Naive thymus-derived CD8-positive, alpha-beta T cell (primary cell): ENCODE measurements at regions not wholly inside any gene's neighbourhood (a gene's known extent, or its start where the extent isn't known, plus 50 kb on each side); places are given as distances from the start of the nearest gene placed in this dataset.
A peak's percentile ranks its signal among the peaks of the same experiment; 100 is the strongest.

Source experiments
- ATAC-seq, 2 donors: fragments of 150-1000 bp; cut with Tn5 transposase in 1 of 2; sonication (Bioruptor Pico), chemical (Tn5 transposase) in 1 of 2; 1 replicate in 1 of 2; 2 replicates in 1 of 2; pipeline ENCODE4 v1.10.0; 2021; ENCODE audit warnings: mild to moderate bottlenecking in 2 of 2, moderate library complexity in 2 of 2
- POLR2A ChIA-PET: fragments of 350-600 bp; sonication (Branson Sonifier 250); formaldehyde crosslinking; loops from one replicate; lab custom pipeline; 2021; ENCODE audit warnings: antibody characterized with exemption; lab: Charles Lee
- DNase-seq, 10 donors: peaks; one replicate each; pipeline versions ENCODE4 v3.0.0 to v3.0.0-alpha.2; 2020 to 2022
- H3K27ac Mint-ChIP-seq, 10 donors: one replicate each; pipeline ENCODE4 v1.8.0; 2020 to 2022; ENCODE audit warnings: mild to moderate bottlenecking in 10 of 10, mixed read lengths in 10 of 10, moderate library complexity in 4 of 10, inconsistent platforms in 1 of 10
- H3K27me3 Mint-ChIP-seq, 5 donors: one replicate each; pipeline ENCODE4 v1.8.0; 2021 to 2022; ENCODE audit warnings: mixed read lengths in 5 of 5
- H3K36me3 Mint-ChIP-seq, 3 donors: one replicate each; pipeline ENCODE4 v1.8.0; 2020 to 2022; ENCODE audit warnings: mixed read lengths in 3 of 3, mild to moderate bottlenecking in 2 of 3, inconsistent platforms in 1 of 3
- H3K4me1 Mint-ChIP-seq, 4 donors: one replicate each; pipeline ENCODE4 v1.8.0; 2021 to 2022; ENCODE audit warnings: mixed read lengths in 4 of 4
- H3K4me3 Mint-ChIP-seq, 10 donors: one replicate each; pipeline ENCODE4 v1.8.0; 2020 to 2022; ENCODE audit warnings: mild to moderate bottlenecking in 10 of 10, mixed read lengths in 10 of 10, moderate library complexity in 6 of 10, inconsistent platforms in 1 of 10
- H3K9me3 Mint-ChIP-seq, 9 donors: one replicate each; pipeline ENCODE4 v1.8.0; 2020 to 2022; ENCODE audit warnings: mixed read lengths in 9 of 9, mild to moderate bottlenecking in 3 of 9, inconsistent platforms in 1 of 9, moderate library complexity in 1 of 9

- Mint-ChIP-seq H3K4me3 (no peak overlapping the region), H3K4me1 (peaks cover 0 to 7% (median 1%) of the 10 kb centered on the region in 4 donors), H3K36me3 (peaks cover 0 to 3% (median 0%) of the 10 kb centered on the region in 3 donors), H3K9me3 (peaks cover 0 to 9% (median 3%) of the 10 kb centered on the region in 9 donors), H3K27ac (peak overlapping the region in 3 of 10 donors; percentile 22 to 64 (median 38)), H3K27me3 (no peaks in the 10 kb centered on the region)
- POLR2A ChIA-PET: no interaction called here
- DNase-seq (no peak), ATAC-seq (no peak)
These were observed 135.3 kb upstream of the LMCD1 start for GRCh38 chr3:8366219-8366810.

- no peaks in the 10 kb centered on the region for H3K27me3 Mint-ChIP-seq
- DNase-seq: no peak
- ATAC-seq: no peak
- POLR2A ChIA-PET: no interaction called here
- peaks cover 0 to 10% (median 3%) of the 10 kb centered on the region in 9 donors for H3K9me3 Mint-ChIP-seq
- H3K36me3 Mint-ChIP-seq: peaks cover 0 to 9% (median 5%) of the 10 kb centered on the region in 3 donors
- H3K4me3 Mint-ChIP-seq: no peak overlapping the region
- H3K27ac Mint-ChIP-seq: no peak overlapping the region
- H3K4me1 Mint-ChIP-seq: peaks cover 0 to 2% (median under 1%) of the 10 kb centered on the region in 4 donors
These were observed 133.0 kb upstream of the LMCD1 start for GRCh38 chr3:8368598-8368997.

GRCh38 chr3:8369638-8370037, 132.0 kb upstream of the LMCD1 start:
- ATAC-seq (no peak), DNase-seq (no peak)
- no peak overlapping the region for H3K27ac Mint-ChIP-seq
- H3K4me3 Mint-ChIP-seq: no peak overlapping the region
- peaks cover 0 to 2% (median under 1%) of the 10 kb centered on the region in 4 donors for H3K4me1 Mint-ChIP-seq
- H3K9me3 Mint-ChIP-seq: peaks cover 0 to 18% (median 8%) of the 10 kb centered on the region in 9 donors
- POLR2A ChIA-PET: no interaction called here
- peaks cover 0 to 14% (median 8%) of the 10 kb centered on the region in 3 donors for H3K36me3 Mint-ChIP-seq
- H3K27me3 Mint-ChIP-seq: no peaks in the 10 kb centered on the region

DNA sequence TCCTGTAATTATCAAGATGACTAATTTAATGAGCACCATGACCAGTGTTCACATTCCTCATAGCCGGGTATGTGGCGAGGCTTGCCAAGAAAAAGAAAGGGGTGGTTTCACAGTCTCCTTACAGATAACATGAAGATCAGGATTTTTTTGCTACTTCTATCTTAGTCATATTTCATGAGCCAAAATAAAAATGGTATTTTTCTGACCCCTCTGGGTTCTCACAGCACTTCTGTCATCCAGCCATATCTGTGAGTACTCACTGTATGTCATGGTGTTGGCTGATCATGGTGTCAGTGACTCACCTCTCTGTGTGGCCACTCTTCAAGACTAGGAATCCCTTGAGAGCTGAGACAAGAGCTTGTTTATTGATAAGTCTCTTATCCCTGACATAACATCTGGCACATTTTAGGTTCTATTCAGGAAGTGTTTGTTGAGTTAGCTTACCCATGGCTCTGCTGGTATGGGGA, 130.5 kb upstream of the LMCD1 start:
- peaks cover 0 to 2% (median under 1%) of the 10 kb centered on the region in 4 donors for H3K4me1 Mint-ChIP-seq
- DNase-seq (no peak), ATAC-seq (no peak)
- H3K27ac Mint-ChIP-seq: no peak overlapping the region
- peaks cover 0 to 22% (median 10%) of the 10 kb centered on the region in 3 donors for H3K36me3 Mint-ChIP-seq
- no peaks in the 10 kb centered on the region for H3K27me3 Mint-ChIP-seq
- H3K4me3 Mint-ChIP-seq: no peak overlapping the region
- peaks cover 0 to 33% (median 10%) of the 10 kb centered on the region in 9 donors for H3K9me3 Mint-ChIP-seq
- POLR2A ChIA-PET: no interaction called here

DNA sequence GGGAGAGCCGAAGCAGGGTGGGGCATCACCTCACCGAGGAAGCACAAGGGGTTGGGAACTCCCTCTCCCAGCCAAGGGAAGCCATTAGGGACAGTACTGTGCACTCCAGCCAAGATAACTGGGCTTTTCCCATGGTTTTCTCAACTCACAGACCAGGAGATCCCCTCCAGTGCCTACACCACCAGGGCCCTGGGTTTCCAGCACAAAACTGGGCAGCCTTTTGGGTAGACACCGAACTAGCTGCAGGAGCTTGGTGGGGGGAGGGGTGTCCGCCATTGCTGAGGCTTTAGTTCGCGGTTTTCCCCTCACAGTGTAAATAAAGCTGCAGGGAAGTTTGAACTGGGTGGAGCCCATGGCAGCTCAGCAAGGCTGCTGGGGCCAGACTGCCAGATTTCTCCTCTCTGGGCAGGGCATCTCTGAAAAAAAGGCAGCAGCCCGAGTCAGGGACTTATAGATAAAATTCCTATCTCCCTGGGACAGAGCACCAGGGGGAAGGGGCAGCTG, 129.6 kb upstream of the LMCD1 start:
- Mint-ChIP-seq H3K4me1 (peaks cover 0 to 2% (median under 1%) of the 10 kb centered on the region in 4 donors), H3K27ac (no peak overlapping the region), H3K4me3 (no peak overlapping the region), H3K27me3 (no peaks in the 10 kb centered on the region), H3K36me3 (peaks cover 0 to 27% (median 17%) of the 10 kb centered on the region in 3 donors), H3K9me3 (peaks cover 0 to 40% (median 13%) of the 10 kb centered on the region in 9 donors)
- DNase-seq (no peak), ATAC-seq (no peak)
- POLR2A ChIA-PET: no interaction called here

DNA sequence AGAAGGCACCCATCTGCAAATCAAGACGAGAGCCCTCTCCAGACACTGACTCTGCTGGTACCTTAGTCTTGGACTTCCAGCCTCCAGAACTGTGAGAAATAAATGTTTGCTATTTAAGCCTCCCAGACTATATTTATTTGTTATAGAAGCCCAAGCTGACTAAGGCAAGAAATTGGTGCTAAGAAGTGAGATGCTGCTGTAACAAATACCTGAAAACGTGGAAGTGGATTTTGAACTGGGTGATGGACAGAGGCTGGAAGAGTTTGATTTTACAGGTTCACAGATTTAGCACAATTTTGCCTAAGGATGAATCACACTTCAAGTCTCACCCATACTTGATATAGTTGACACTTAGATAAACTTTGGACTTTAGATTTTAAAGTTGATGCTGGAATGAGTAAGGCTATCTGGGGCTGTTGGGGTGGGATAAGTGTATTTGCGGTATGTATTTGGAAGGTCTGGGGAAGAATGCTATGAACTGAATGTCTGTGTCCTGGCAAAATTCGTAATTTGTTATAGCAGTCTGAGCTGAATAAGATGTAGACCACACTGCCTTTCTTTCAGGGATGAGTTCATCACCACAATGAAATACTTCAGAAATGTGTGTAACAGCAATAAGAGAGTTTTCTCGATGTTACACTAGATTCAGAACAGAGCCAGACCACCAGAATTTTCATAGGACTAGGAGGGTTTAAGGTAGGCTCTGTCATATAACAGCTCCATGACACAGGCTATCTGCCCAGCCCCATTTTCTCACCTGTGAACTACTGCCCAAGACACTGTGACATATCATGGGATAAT, 120.5 kb upstream of the LMCD1 start:
- H3K9me3 Mint-ChIP-seq: peaks cover 0 to 10% (median 3%) of the 10 kb centered on the region in 9 donors

GRCh38 chr3:8385848-8386620, 115.6 kb upstream of the LMCD1 start:
- no peak for DNase-seq
- no peak overlapping the region for H3K4me3 Mint-ChIP-seq
- H3K4me1 Mint-ChIP-seq: peaks cover 1 to 15% (median 3%) of the 10 kb centered on the region in 4 donors
- H3K27me3 Mint-ChIP-seq: peaks cover 0 to 1% (median 0%) of the 10 kb centered on the region in 5 donors
- ATAC-seq: no peak
- H3K27ac Mint-ChIP-seq: no peak overlapping the region
- POLR2A ChIA-PET: no interaction called here
- no peaks in the 10 kb centered on the region for H3K36me3 Mint-ChIP-seq
- peaks cover 0 to 4% (median 0%) of the 10 kb centered on the region in 9 donors for H3K9me3 Mint-ChIP-seq

More for the DNA sequence above, 120.5 kb upstream of the LMCD1 start:
- DNase-seq: no peak
- no peak for ATAC-seq
- Mint-ChIP-seq H3K27ac (peak overlapping the region in 1 of 10 donors; percentile 44), H3K4me1 (peaks cover 1 to 15% (median 3%) of the 10 kb centered on the region in 4 donors), H3K36me3 (peaks cover 0 to 9% (median 5%) of the 10 kb centered on the region in 3 donors), H3K27me3 (no peaks in the 10 kb centered on the region), H3K4me3 (no peak overlapping the region)
- POLR2A ChIA-PET: no interaction called here

DNA sequence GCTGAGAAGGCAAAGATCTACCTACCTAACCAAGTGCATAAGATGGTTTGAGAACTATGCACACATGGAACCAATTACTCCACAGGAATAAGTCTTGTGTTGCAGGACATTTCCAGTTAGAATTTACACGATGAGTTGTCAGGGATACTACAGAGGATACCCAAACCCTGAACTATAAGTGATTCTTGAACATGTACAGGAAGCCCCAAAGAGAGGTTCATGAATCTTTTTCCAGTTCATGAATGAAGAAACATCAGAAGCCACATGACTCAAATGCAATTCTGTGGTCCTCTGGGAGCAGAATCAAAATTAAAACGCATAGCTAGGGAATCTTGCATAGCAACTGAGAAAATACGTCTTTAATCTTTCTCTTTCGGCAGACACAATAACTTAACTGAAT, 114.1 kb upstream of the LMCD1 start:
- Mint-ChIP-seq H3K9me3 (peaks cover 0 to 4% (median 0%) of the 10 kb centered on the region in 9 donors), H3K4me1 (peaks cover 0 to 9% (median 0%) of the 10 kb centered on the region in 4 donors), H3K27ac (no peak overlapping the region), H3K27me3 (peaks cover 0 to 1% (median 0%) of the 10 kb centered on the region in 5 donors), H3K36me3 (no peaks in the 10 kb centered on the region), H3K4me3 (no peak overlapping the region)
- POLR2A ChIA-PET: no interaction called here
- ATAC-seq (no peak), DNase-seq (no peak)

DNA sequence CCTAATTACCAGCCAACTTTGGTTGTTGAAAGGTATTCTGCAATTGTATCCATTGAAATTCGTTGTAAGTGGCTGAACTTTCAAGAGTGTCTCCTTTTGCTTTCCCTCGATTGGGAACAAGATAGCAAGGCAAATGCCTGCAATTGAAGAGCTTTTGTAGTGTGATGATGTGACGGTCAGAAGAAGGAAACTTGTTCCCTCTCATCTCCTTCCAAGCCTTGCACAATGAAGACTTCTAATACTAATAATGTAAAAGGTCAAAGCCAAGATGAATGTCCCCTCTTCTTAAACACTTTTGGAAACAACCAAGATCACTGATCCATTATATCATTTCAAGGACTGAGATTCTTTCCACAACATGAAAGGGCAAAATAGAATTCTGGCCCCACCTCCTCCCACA, 101.9 kb upstream of the LMCD1 start:
- ATAC-seq: no peak

GRCh38 chr3:8400911-8401310, 100.7 kb upstream of the LMCD1 start:
- Mint-ChIP-seq H3K9me3 (peaks cover 0 to 13% (median 3%) of the 10 kb centered on the region in 9 donors), H3K4me1 (no peaks in the 10 kb centered on the region), H3K4me3 (no peak overlapping the region), H3K27ac (no peak overlapping the region), H3K27me3 (peaks cover 0 to 3% (median 2%) of the 10 kb centered on the region in 5 donors), H3K36me3 (peaks cover 0 to 2% (median 0%) of the 10 kb centered on the region in 3 donors)
- DNase-seq (no peak), ATAC-seq (no peak)
- POLR2A ChIA-PET: no interaction called here

More for the DNA sequence above, 101.9 kb upstream of the LMCD1 start:
- H3K4me1 Mint-ChIP-seq: no peaks in the 10 kb centered on the region
- DNase-seq: no peak
- no peak overlapping the region for H3K27ac Mint-ChIP-seq
- peaks cover 0 to 12% (median 0%) of the 10 kb centered on the region in 9 donors for H3K9me3 Mint-ChIP-seq
- no peaks in the 10 kb centered on the region for H3K36me3 Mint-ChIP-seq
- POLR2A ChIA-PET: no interaction called here
- peaks cover 0 to 3% (median 0%) of the 10 kb centered on the region in 5 donors for H3K27me3 Mint-ChIP-seq
- H3K4me3 Mint-ChIP-seq: no peak overlapping the region

- POLR2A ChIA-PET: no interaction called here
- Mint-ChIP-seq H3K9me3 (peaks cover 0 to 21% (median 12%) of the 10 kb centered on the region in 9 donors), H3K27me3 (peaks cover 0 to 5% (median 2%) of the 10 kb centered on the region in 5 donors), H3K27ac (peak overlapping the region in 1 of 10 donors; percentile 57), H3K4me3 (no peak overlapping the region), H3K4me1 (no peaks in the 10 kb centered on the region), H3K36me3 (peaks cover 0 to 6% (median 0%) of the 10 kb centered on the region in 3 donors)
- DNase-seq (no peak), ATAC-seq (no peak)
These were observed 97.6 kb upstream of the LMCD1 start for GRCh38 chr3:8403996-8404395.

GRCh38 chr3:8405144-8405543, 96.5 kb upstream of the LMCD1 start:
- Mint-ChIP-seq H3K36me3 (peaks cover 0 to 6% (median 0%) of the 10 kb centered on the region in 3 donors), H3K27ac (no peak overlapping the region), H3K9me3 (peaks cover 0 to 21% (median 12%) of the 10 kb centered on the region in 9 donors), H3K27me3 (peaks cover 0 to 5% (median 2%) of the 10 kb centered on the region in 5 donors), H3K4me3 (no peak overlapping the region), H3K4me1 (no peaks in the 10 kb centered on the region)
- DNase-seq (no peak), ATAC-seq (no peak)
- POLR2A ChIA-PET: no interaction called here
